ENCODE measurements at regions not wholly inside any gene's neighbourhood (a gene's known extent, or its start where the extent isn't known, plus 50 kb on each side); places are given as distances from the start of the nearest gene placed in this dataset.

- Histone ChIP-seq H3K9me3 (ENCODE audit: control insufficient read depth, low read length) (no peaks in the 10 kb centered on the region), H3K27ac (ENCODE audit: insufficient read depth, low read length, poor library complexity, severe bottlenecking) (no peak overlapping the region), H3K36me3 (ENCODE audit: control insufficient read depth, insufficient read depth, low read length) (no peaks in the 10 kb centered on the region), H3K4me1 (ENCODE audit: control insufficient read depth, insufficient read depth, low read length, poor library complexity, severe bottlenecking) (no peaks in the 10 kb centered on the region), H3K4me3 (ENCODE audit: insufficient read depth, low read depth, low read length, poor library complexity, severe bottlenecking) (no peak overlapping the region), H3K27me3 (replicated peaks; ENCODE audit: control insufficient read depth, insufficient read depth, low read length, poor library complexity, severe bottlenecking) (no peaks in the 10 kb centered on the region)
- DNase-seq, result no peak
Measured at GRCh38 chr6:87840324-87840723, 138.3 kb upstream of the AKIRIN2 start.

DNA sequence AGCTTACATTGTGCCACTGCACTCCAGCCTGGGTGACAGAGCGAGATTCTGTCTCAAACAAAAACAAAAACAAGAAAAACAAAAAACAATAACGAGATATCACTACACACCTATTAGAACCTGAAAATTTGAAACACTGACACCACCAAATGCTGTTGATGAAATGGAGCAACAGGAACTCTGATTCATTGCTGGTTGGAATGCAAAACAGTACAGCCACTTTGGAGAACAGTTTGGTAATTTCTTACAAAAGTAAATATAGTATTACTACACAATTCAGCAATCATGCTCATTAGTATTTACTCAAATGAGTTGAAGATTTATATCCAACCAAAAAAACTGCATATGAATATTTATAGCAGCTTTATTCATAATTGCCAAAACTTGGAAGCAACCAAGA is 135.8 kb upstream of the AKIRIN2 start:
- H3K9me3 ChIP-seq (ENCODE audit: control insufficient read depth, low read length), result no peaks in the 10 kb centered on the region
- no peaks in the 10 kb centered on the region for H3K27me3 ChIP-seq (replicated peaks; ENCODE audit: control insufficient read depth, insufficient read depth, low read length, poor library complexity, severe bottlenecking)
- H3K4me1 ChIP-seq (ENCODE audit: control insufficient read depth, insufficient read depth, low read length, poor library complexity, severe bottlenecking), result no peaks in the 10 kb centered on the region
- no peaks in the 10 kb centered on the region for H3K36me3 ChIP-seq (ENCODE audit: control insufficient read depth, insufficient read depth, low read length)
- H3K4me3 ChIP-seq (ENCODE audit: insufficient read depth, low read depth, low read length, poor library complexity, severe bottlenecking), result no peak overlapping the region
- H3K27ac ChIP-seq (ENCODE audit: insufficient read depth, low read length, poor library complexity, severe bottlenecking), result no peak overlapping the region
- DNase-seq, result no peak

GRCh38 chr6:87837444-87837843 is 135.4 kb upstream of the AKIRIN2 start:
- H3K27ac ChIP-seq (ENCODE audit: insufficient read depth, low read length, poor library complexity, severe bottlenecking), result no peak overlapping the region
- H3K27me3 ChIP-seq (replicated peaks; ENCODE audit: control insufficient read depth, insufficient read depth, low read length, poor library complexity, severe bottlenecking), result no peaks in the 10 kb centered on the region
- H3K36me3 ChIP-seq (ENCODE audit: control insufficient read depth, insufficient read depth, low read length), result no peaks in the 10 kb centered on the region
- DNase-seq, result no peak
- H3K4me1 ChIP-seq (ENCODE audit: control insufficient read depth, insufficient read depth, low read length, poor library complexity, severe bottlenecking), result peaks cover 3% of the 10 kb centered on the region
- no peaks in the 10 kb centered on the region for H3K9me3 ChIP-seq (ENCODE audit: control insufficient read depth, low read length)
- no peak overlapping the region for H3K4me3 ChIP-seq (ENCODE audit: insufficient read depth, low read depth, low read length, poor library complexity, severe bottlenecking)

DNA sequence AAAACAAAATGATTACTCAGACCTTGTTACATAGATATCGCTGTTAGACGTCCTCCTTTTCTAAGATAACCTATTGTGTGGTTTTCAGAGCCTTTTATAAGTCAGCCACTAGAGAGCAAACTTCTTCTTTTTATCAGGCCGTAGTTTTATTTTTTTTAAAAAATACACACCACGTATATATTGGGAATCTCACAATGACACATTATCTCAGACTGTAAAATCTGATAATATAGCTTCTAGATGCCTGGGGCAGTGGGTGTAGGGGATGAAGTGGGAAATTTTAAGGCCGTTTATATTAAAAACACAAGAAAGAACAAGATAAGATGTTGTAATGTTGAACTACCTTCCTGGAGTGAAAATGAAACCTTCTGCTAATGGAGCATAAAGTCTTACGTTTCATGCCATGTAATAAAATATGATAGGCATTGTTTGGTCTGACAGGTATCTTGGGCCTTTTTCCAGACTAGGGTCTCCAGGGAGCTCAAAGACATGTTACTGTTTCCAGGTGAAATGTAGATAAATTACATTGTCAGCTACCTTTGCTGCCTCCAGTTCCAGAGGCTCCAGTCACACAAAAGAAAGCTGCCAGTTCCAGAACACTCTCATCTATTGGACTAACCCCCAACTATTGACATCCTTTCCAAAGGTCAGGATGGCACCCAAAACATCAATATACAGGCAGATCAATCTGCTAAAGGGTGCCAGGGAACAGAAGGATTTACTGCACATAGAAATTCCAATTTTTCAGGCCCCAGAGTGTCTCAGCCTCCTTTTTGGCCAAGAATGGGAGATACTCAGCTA is 130.2 kb upstream of the AKIRIN2 start:
- Histone ChIP-seq H3K4me3 (ENCODE audit: insufficient read depth, low read depth, low read length, poor library complexity, severe bottlenecking) (peak overlapping the region; percentile 46), H3K4me1 (ENCODE audit: control insufficient read depth, insufficient read depth, low read length, poor library complexity, severe bottlenecking) (peaks cover 5% of the 10 kb centered on the region), H3K9me3 (ENCODE audit: control insufficient read depth, low read length) (no peaks in the 10 kb centered on the region), H3K36me3 (ENCODE audit: control insufficient read depth, insufficient read depth, low read length) (no peaks in the 10 kb centered on the region), H3K27ac (ENCODE audit: insufficient read depth, low read length, poor library complexity, severe bottlenecking) (peak overlapping the region; percentile 59), H3K27me3 (replicated peaks; ENCODE audit: control insufficient read depth, insufficient read depth, low read length, poor library complexity, severe bottlenecking) (no peaks in the 10 kb centered on the region)
- DNase-seq, result no peak

DNA sequence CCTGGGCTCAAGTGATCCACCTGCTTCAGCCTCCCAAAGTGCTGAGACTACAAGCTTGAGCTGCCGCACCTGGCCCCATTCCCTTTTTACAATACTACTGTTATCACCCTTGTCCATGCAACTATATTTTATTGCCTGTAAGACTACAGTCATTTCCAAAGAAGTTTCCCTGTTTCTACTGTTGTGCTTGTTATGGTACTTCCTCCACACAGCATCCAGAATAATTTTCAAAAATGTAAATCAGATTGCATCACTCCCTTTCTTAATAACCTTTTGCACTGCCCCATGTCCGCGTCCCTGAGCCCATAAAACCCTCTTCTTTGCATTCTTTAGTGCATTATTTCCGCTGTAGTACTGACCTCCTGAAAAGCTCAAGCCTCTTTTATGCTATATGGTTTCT is 128.9 kb upstream of the AKIRIN2 start:
- peaks cover 5% of the 10 kb centered on the region for H3K4me1 ChIP-seq (ENCODE audit: control insufficient read depth, insufficient read depth, low read length, poor library complexity, severe bottlenecking)
- DNase-seq, result no peak
- no peaks in the 10 kb centered on the region for H3K36me3 ChIP-seq (ENCODE audit: control insufficient read depth, insufficient read depth, low read length)
- no peak overlapping the region for H3K27ac ChIP-seq (ENCODE audit: insufficient read depth, low read length, poor library complexity, severe bottlenecking)
- H3K4me3 ChIP-seq (ENCODE audit: insufficient read depth, low read depth, low read length, poor library complexity, severe bottlenecking), result no peak overlapping the region
- H3K27me3 ChIP-seq (replicated peaks; ENCODE audit: control insufficient read depth, insufficient read depth, low read length, poor library complexity, severe bottlenecking), result no peaks in the 10 kb centered on the region
- H3K9me3 ChIP-seq (ENCODE audit: control insufficient read depth, low read length), result no peaks in the 10 kb centered on the region

- H3K4me1 ChIP-seq (ENCODE audit: control insufficient read depth, insufficient read depth, low read length, poor library complexity, severe bottlenecking), result peaks cover 9% of the 10 kb centered on the region
- no peak overlapping the region for H3K4me3 ChIP-seq (ENCODE audit: insufficient read depth, low read depth, low read length, poor library complexity, severe bottlenecking)
- no peak overlapping the region for H3K27ac ChIP-seq (ENCODE audit: insufficient read depth, low read length, poor library complexity, severe bottlenecking)
- no peak for DNase-seq
- no peaks in the 10 kb centered on the region for H3K9me3 ChIP-seq (ENCODE audit: control insufficient read depth, low read length)
- H3K36me3 ChIP-seq (ENCODE audit: control insufficient read depth, insufficient read depth, low read length), result no peaks in the 10 kb centered on the region
- H3K27me3 ChIP-seq (replicated peaks; ENCODE audit: control insufficient read depth, insufficient read depth, low read length, poor library complexity, severe bottlenecking), result no peaks in the 10 kb centered on the region
Measured at GRCh38 chr6:87829622-87830121, 127.6 kb upstream of the AKIRIN2 start.

DNA sequence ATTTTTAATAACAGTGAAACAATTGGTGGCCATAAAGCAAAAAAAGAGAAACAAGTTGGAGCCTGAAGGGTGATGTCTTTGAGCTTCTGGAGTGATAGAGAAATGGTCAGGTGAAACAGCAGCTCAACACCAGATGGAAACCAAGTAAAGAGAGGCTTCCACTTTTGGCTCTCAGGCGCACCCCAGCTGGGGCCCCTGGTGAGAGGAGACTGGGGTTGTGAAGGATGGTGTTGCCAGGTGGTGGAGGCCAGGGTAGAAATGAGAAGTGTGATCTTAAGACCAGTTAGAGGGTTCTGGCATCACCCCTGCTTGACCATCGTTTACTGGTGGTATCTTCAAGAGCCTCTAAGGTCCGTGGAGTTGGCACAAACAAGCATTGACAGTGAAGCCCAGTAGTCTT is 126.0 kb upstream of the AKIRIN2 start:
- no peak for DNase-seq
- no peak overlapping the region for H3K4me3 ChIP-seq (ENCODE audit: insufficient read depth, low read depth, low read length, poor library complexity, severe bottlenecking)
- H3K27ac ChIP-seq (ENCODE audit: insufficient read depth, low read length, poor library complexity, severe bottlenecking), result no peak overlapping the region
- no peaks in the 10 kb centered on the region for H3K36me3 ChIP-seq (ENCODE audit: control insufficient read depth, insufficient read depth, low read length)
- no peaks in the 10 kb centered on the region for H3K9me3 ChIP-seq (ENCODE audit: control insufficient read depth, low read length)
- H3K4me1 ChIP-seq (ENCODE audit: control insufficient read depth, insufficient read depth, low read length, poor library complexity, severe bottlenecking), result peaks cover 9% of the 10 kb centered on the region
- H3K27me3 ChIP-seq (replicated peaks; ENCODE audit: control insufficient read depth, insufficient read depth, low read length, poor library complexity, severe bottlenecking), result no peaks in the 10 kb centered on the region

DNA sequence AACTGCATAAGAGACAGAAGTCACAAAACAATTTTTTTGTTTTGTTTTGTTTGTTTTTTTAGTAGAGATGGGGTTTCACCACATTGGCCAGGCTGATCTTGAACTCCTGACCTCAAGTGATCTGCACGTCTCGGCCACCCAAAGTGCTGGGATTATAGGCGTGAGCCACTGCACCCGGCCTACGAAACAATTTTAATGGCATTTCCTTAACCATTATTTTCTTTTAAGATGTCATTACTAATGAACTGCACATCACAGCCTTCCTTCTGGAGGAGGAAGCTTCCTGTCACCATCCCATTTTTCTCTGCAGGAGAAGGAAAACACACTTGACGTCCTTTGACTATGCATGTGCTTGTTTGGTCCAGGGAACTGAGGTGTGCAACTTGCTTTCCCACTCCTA is 125.3 kb upstream of the AKIRIN2 start:
- Histone ChIP-seq H3K27ac (ENCODE audit: insufficient read depth, low read length, poor library complexity, severe bottlenecking) (no peak overlapping the region), H3K36me3 (ENCODE audit: control insufficient read depth, insufficient read depth, low read length) (no peaks in the 10 kb centered on the region), H3K4me3 (ENCODE audit: insufficient read depth, low read depth, low read length, poor library complexity, severe bottlenecking) (no peak overlapping the region), H3K4me1 (ENCODE audit: control insufficient read depth, insufficient read depth, low read length, poor library complexity, severe bottlenecking) (peaks cover 5% of the 10 kb centered on the region), H3K9me3 (ENCODE audit: control insufficient read depth, low read length) (no peaks in the 10 kb centered on the region), H3K27me3 (replicated peaks; ENCODE audit: control insufficient read depth, insufficient read depth, low read length, poor library complexity, severe bottlenecking) (no peaks in the 10 kb centered on the region)
- no peak for DNase-seq

DNA sequence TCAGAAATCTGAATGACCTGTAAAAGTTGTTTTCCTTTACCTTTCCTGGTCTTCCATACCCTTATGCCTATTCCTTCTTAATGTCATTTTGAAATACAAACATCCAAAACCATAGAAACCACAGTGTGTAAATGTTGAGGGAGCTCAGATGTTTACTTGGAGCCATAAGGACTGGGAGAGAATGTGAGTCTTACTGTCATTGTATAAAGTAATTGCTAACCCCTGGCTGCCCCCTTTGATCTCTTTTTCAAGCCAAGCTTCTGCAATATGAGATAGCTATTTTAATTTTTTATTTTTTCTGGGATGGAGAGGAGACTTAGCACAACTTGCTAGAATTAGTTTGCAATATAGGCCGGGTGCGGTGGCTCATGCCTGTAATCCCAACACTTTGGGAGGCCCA is 124.4 kb upstream of the AKIRIN2 start:
- Histone ChIP-seq H3K27ac (ENCODE audit: insufficient read depth, low read length, poor library complexity, severe bottlenecking) (no peak overlapping the region), H3K4me3 (ENCODE audit: insufficient read depth, low read depth, low read length, poor library complexity, severe bottlenecking) (no peak overlapping the region), H3K9me3 (ENCODE audit: control insufficient read depth, low read length) (no peaks in the 10 kb centered on the region), H3K4me1 (ENCODE audit: control insufficient read depth, insufficient read depth, low read length, poor library complexity, severe bottlenecking) (peaks cover 4% of the 10 kb centered on the region), H3K36me3 (ENCODE audit: control insufficient read depth, insufficient read depth, low read length) (no peaks in the 10 kb centered on the region), H3K27me3 (replicated peaks; ENCODE audit: control insufficient read depth, insufficient read depth, low read length, poor library complexity, severe bottlenecking) (no peaks in the 10 kb centered on the region)
- no peak for DNase-seq

- peaks cover 4% of the 10 kb centered on the region for H3K4me1 ChIP-seq (ENCODE audit: control insufficient read depth, insufficient read depth, low read length, poor library complexity, severe bottlenecking)
- no peaks in the 10 kb centered on the region for H3K9me3 ChIP-seq (ENCODE audit: control insufficient read depth, low read length)
- DNase-seq, result no peak
- no peak overlapping the region for H3K4me3 ChIP-seq (ENCODE audit: insufficient read depth, low read depth, low read length, poor library complexity, severe bottlenecking)
- no peaks in the 10 kb centered on the region for H3K27me3 ChIP-seq (replicated peaks; ENCODE audit: control insufficient read depth, insufficient read depth, low read length, poor library complexity, severe bottlenecking)
- H3K36me3 ChIP-seq (ENCODE audit: control insufficient read depth, insufficient read depth, low read length), result no peaks in the 10 kb centered on the region
- H3K27ac ChIP-seq (ENCODE audit: insufficient read depth, low read length, poor library complexity, severe bottlenecking), result peak overlapping the region; percentile 39
Measured at GRCh38 chr6:87825821-87826221, 123.8 kb upstream of the AKIRIN2 start.
